GM12878 (cell line): ENCODE measurements at regions not wholly inside any gene's neighbourhood (a gene's known extent, or its start where the extent isn't known, plus 50 kb on each side); places are given as distances from the start of the nearest gene placed in this dataset.

Experiments used
- ATAC-seq: fragments of 200-7000 bp; cut with Tn5 transposase; 3 replicates; pipeline ENCODE4 v1.9.1; 2020; ENCODE audit warnings: mild to moderate bottlenecking, moderate library complexity
- BruUV-seq: library from RNA; stranded (reverse); fragments of 400-500 nt; replicated peaks from 2 replicates; lab custom pipeline; 2021; lab: Mats Ljungman, UMichigan
- CTCF ChIA-PET: fragments of 300-600 bp; sonication (Branson Sonifier 250); formaldehyde crosslinking; extraction: SDS; loops from one replicate; lab custom pipeline; 2021; ENCODE audit warnings: inconsistent platforms; lab: Yijun Ruan, JAX
- POLR2A ChIA-PET: fragments of 350-600 bp; formaldehyde crosslinking; extraction: SDS; loops from one replicate; lab custom pipeline; 2021; ENCODE audit warnings: inconsistent platforms; lab: Charles Lee
- RAD21 ChIA-PET: fragments of 300-600 bp; sonication (Branson Sonifier 250); formaldehyde crosslinking; loops from one replicate; lab custom pipeline; 2023; ENCODE audit warnings: antibody characterized with exemption; ENCODE audit not compliant: unreplicated experiment; lab: Charles Lee
- SMC1A ChIA-PET: fragments of 300-600 bp; sonication (Branson Sonifier 250); formaldehyde crosslinking; loops from one replicate; lab custom pipeline; 2023; ENCODE audit not compliant: unreplicated experiment, uncharacterized antibody; lab: Charles Lee
- DNase-seq: peaks from one replicate; pipeline ENCODE4 v3.0.0-alpha.2; 2011; ENCODE audit warnings: low read depth, low spot score
- FAIRE-seq: peaks from 3 replicates; lab custom pipeline; 2011; peaks lifted over from hg19 to GRCh38; lab: Jason Lieb, UNC
- H2AFZ ChIP-seq: 2 replicates; pipeline ENCODE4 v1.6.0; 2011; ENCODE audit warnings: low read depth, low read length, control low read depth; ENCODE audit not compliant: control insufficient read depth
- H3K27ac ChIP-seq: 2 replicates; pipeline ENCODE4 v1.5.1; 2011; ENCODE audit warnings: control low read depth; ENCODE audit not compliant: control insufficient read depth, insufficient read depth
- H3K27me3 ChIP-seq, 2 experiments: replicated peaks in 1 of 2; 2 replicates each; pipeline versions ENCODE4 v1.6.0 to v1.6.1; 2011; ENCODE audit warnings: low read length in 1 of 2; ENCODE audit not compliant: control insufficient read depth in 2 of 2, insufficient read depth in 2 of 2
- H3K36me3 ChIP-seq, 2 experiments: 2 replicates each; pipeline ENCODE4 v1.5.1; 2011; ENCODE audit warnings: low read length in 1 of 2; ENCODE audit not compliant: control insufficient read depth in 2 of 2, insufficient read depth in 2 of 2
- H3K4me1 ChIP-seq: 2 replicates; pipeline ENCODE4 v1.6.1; 2011; ENCODE audit warnings: mild to moderate bottlenecking, low read length, moderate library complexity, mixed read lengths; ENCODE audit not compliant: control insufficient read depth, insufficient read depth
- H3K4me2 ChIP-seq: 2 replicates; pipeline ENCODE4 v1.6.0; 2011; ENCODE audit warnings: control low read depth; ENCODE audit not compliant: control insufficient read depth, insufficient read depth
- H3K4me3 ChIP-seq: fragments of 200-600 bp; sonication (generic); 2 replicates; pipeline ENCODE4 v1.5.1; 2016
- H3K79me2 ChIP-seq: 2 replicates; pipeline ENCODE4 v1.6.0; 2011; ENCODE audit warnings: low read length; ENCODE audit not compliant: control insufficient read depth, insufficient read depth
- H3K9ac ChIP-seq: 2 replicates; pipeline ENCODE4 v1.8.0; 2011; ENCODE audit warnings: low read length, control low read depth, mixed read lengths; ENCODE audit not compliant: control insufficient read depth, insufficient read depth
- H3K9me3 ChIP-seq: replicated peaks from 3 replicates; pipeline ENCODE4 v1.5.1; 2011; ENCODE audit warnings: mild to moderate bottlenecking, low read length; ENCODE audit not compliant: control insufficient read depth, insufficient read depth
- H4K20me1 ChIP-seq: 2 replicates; pipeline ENCODE4 v1.6.0; 2011; ENCODE audit not compliant: control insufficient read depth, insufficient read depth
- GABPA ChIP-seq: IDR thresholded peaks from 2 replicates; pipeline ENCODE4 v1.6.1; 2014; ENCODE audit warnings: antibody characterized with exemption, low read depth, mild to moderate bottlenecking, inconsistent platforms
- NFYB ChIP-seq: IDR thresholded peaks from 2 replicates; pipeline ENCODE4 v1.6.1; 2011; ENCODE audit warnings: low read depth, mild to moderate bottlenecking, low read length, improper control_type of control experiment, moderate library complexity; ENCODE audit not compliant: insufficient read depth
- PAX8 ChIP-seq: fragments of 450-650 bp; IDR thresholded peaks from 2 replicates; pipeline ENCODE4 v1.6.1; 2017; ENCODE audit warnings: mild to moderate bottlenecking, moderate library complexity
- POLR2AphosphoS5 ChIP-seq: IDR thresholded peaks from 2 replicates; pipeline ENCODE4 v1.6.1; 2011; ENCODE audit warnings: mild to moderate bottlenecking, low read length, inconsistent platforms
- SIN3A ChIP-seq: IDR thresholded peaks from 2 replicates; pipeline ENCODE4 v1.6.1; 2012; ENCODE audit warnings: low read depth, low read length, improper control_type of control experiment
- SUZ12 ChIP-seq: fragments of 200-600 bp; sonication (generic); IDR thresholded peaks from one replicate; pipeline ENCODE4 v1.6.1; 2018; ENCODE audit warnings: antibody characterized with exemption, mild to moderate bottlenecking; ENCODE audit not compliant: unreplicated experiment
- TBL1XR1 ChIP-seq: IDR thresholded peaks from 2 replicates; pipeline ENCODE4 v1.6.1; 2012; ENCODE audit warnings: low read depth, low read length, improper control_type of control experiment
- TCF3 ChIP-seq: IDR thresholded peaks from 2 replicates; pipeline ENCODE4 v1.6.1; 2012; ENCODE audit warnings: low read depth, mild to moderate bottlenecking, low read length, borderline replicate concordance; ENCODE audit not compliant: insufficient read depth
- ZBTB11 ChIP-seq: fragments of 450-650 bp; formaldehyde crosslinking; IDR thresholded peaks from 2 replicates; pipeline ENCODE4 v1.5.0; 2022; ENCODE audit warnings: mild to moderate bottlenecking, missing genetic modification characterization
- ZBTB33 ChIP-seq: fragments of 450-650 bp; IDR thresholded peaks from 2 replicates; pipeline ENCODE4 v1.6.1; 2017; ENCODE audit warnings: mild to moderate bottlenecking
- ZBTB4 ChIP-seq: fragments of 450-650 bp; formaldehyde crosslinking; IDR thresholded peaks from 2 replicates; pipeline ENCODE4 v1.4.0; 2022; ENCODE audit warnings: mild to moderate bottlenecking, moderate library complexity
- ZNF217 ChIP-seq: fragments of 450-650 bp; IDR thresholded peaks from 2 replicates; pipeline ENCODE4 v1.6.1; 2017; ENCODE audit warnings: antibody characterized with exemption, mild to moderate bottlenecking
- ZNF622 ChIP-seq: fragments of 450-650 bp; IDR thresholded peaks from 2 replicates; pipeline ENCODE4 v1.6.1; 2017; ENCODE audit warnings: mild to moderate bottlenecking, inconsistent platforms
- WGBS: methylation state at CpG from one replicate; pipeline ENCODE4 v1.1.6; 2016; ENCODE audit warnings: low lambda C conversion rate; ENCODE audit not compliant: insufficient replicate concordance, insufficient coverage; ENCODE audit errors: missing lambda C conversion rate; 5-methylcytosine and 5-hydroxymethylcytosine counted together
- in situ Hi-C: fragments of 300-500 bp; cut with MboI; formaldehyde crosslinking; loops from 9 replicates; pipeline ENCODE4 v1.14.3; 2018; ENCODE audit warnings: mixed read lengths
- intact Hi-C: fragments of 100-400 bp; cut with micrococcal nuclease; formaldehyde crosslinking; loops from one replicate; pipeline ENCODE4 v1.14.2; 2022; ENCODE audit not compliant: unreplicated experiment

GRCh38 chr12:65537978-65538377, 259.5 kb downstream of the MSRB3 start (continued):
- no peak for TF ChIP-seq TBL1XR1
- TF ChIP-seq NFYB, result no peak

GRCh38 chr12:65539023-65539422, 260.5 kb downstream of the MSRB3 start:
- H3K4me2 ChIP-seq, result no peak overlapping the region
- no peak for FAIRE-seq

More at GRCh38 chr12:65539023-65539422, 260.5 kb downstream of the MSRB3 start:
- Histone ChIP-seq H3K27ac (no peak overlapping the region), H3K79me2 (no peaks in the 10 kb centered on the region), H3K4me1 (no peaks in the 10 kb centered on the region), H2AFZ (no peak overlapping the region), H3K36me3 (no peaks in the 10 kb centered on the region), H3K27me3 (no peaks in the 10 kb centered on the region), H4K20me1 (no peaks in the 10 kb centered on the region), H3K4me3 (no peak overlapping the region)
- DNase-seq, result no peak
- SMC1A ChIA-PET, result no interaction called here
- ATAC-seq, result no peak
- 0% methylated on average over 1 of the region's 1 CpG for WGBS
- no peak for TF ChIP-seq PAX8
- TF ChIP-seq SIN3A, result no peak
- no peak for TF ChIP-seq SUZ12
- TF ChIP-seq TCF3, result no peak
- no peak for TF ChIP-seq ZNF217
- TF ChIP-seq ZBTB11, result no peak
- TF ChIP-seq ZNF622, result no peak
- no peak for TF ChIP-seq GABPA
- TF ChIP-seq ZBTB4 (CRISPR knock-in tag), result no peak
- TF ChIP-seq POLR2AphosphoS5, result no peak
- no peak for TF ChIP-seq ZBTB33
- TF ChIP-seq, all 136 proteins: peak for 0
- in situ Hi-C loops, result no loop called here
- ChIA-PET POLR2A (no interaction called here), CTCF (interaction anchor here (0.8 kb wide), 1 partner anchor 18 kb away, joined by 3 read pairs; no protein-coding TSS in a partner anchor), RAD21 (no interaction called here)
- no TSS peak for BruUV-seq
- H3K9me3 ChIP-seq, result no peaks in the 10 kb centered on the region; the same call in 2 of the 3 replicates
- intact Hi-C loops, result no loop called here
- H3K9ac ChIP-seq, result no peak overlapping the region
